ENCODE measurements at regions not wholly inside any gene's neighbourhood (a gene's known extent, or its start where the extent isn't known, plus 50 kb on each side); places are given as distances from the start of the nearest gene placed in this dataset.

- no peak for DNase-seq (ENCODE audit: low spot score)
- H3K27ac Mint-ChIP-seq: no peak overlapping the region
- ATAC-seq: no peak
- H3K27me3 Mint-ChIP-seq (ENCODE audit: low read depth): no peaks in the 10 kb centered on the region
- no peaks in the 10 kb centered on the region for H3K36me3 Mint-ChIP-seq
- POLR2A ChIA-PET: no interaction called here
- H3K9me3 Mint-ChIP-seq: no peaks in the 10 kb centered on the region
- CTCF ChIA-PET: no interaction called here
- TF ChIP-seq CREM (CRISPR knock-in tag; IDR thresholded peaks at IDR 0.05) (no peak), AR (CRISPR knock-in tag; IDR thresholded peaks at IDR 0.05) (no peak), ATF6 (CRISPR knock-in tag; IDR thresholded peaks at IDR 0.05) (no peak), JAZF1 (CRISPR knock-in tag; IDR thresholded peaks at IDR 0.05) (no peak), PRDM15 (CRISPR knock-in tag; IDR thresholded peaks at IDR 0.05) (no peak), SOX15 (CRISPR knock-in tag; IDR thresholded peaks at IDR 0.05) (no peak), ZNF532 (CRISPR knock-in tag; IDR thresholded peaks at IDR 0.05; ENCODE audit: borderline replicate concordance) (no peak), TCF7 (CRISPR knock-in tag; IDR thresholded peaks at IDR 0.05; ENCODE audit: low read depth) (no peak), ZNF232 (CRISPR knock-in tag; IDR thresholded peaks at IDR 0.05) (no peak), NFATC4 (CRISPR knock-in tag; IDR thresholded peaks at IDR 0.05) (no peak), JUN (CRISPR knock-in tag; IDR thresholded peaks at IDR 0.05) (no peak), TP53 (CRISPR knock-in tag; IDR thresholded peaks at IDR 0.05) (no peak), ZNF263 (CRISPR knock-in tag; IDR thresholded peaks at IDR 0.05; ENCODE audit: low read depth) (no peak), MYBL2 (CRISPR knock-in tag; IDR thresholded peaks at IDR 0.05) (no peak), NR2C2 (CRISPR knock-in tag; IDR thresholded peaks at IDR 0.05) (no peak), EMX1 (CRISPR knock-in tag; IDR thresholded peaks at IDR 0.05) (no peak), KAT7 (CRISPR knock-in tag; IDR thresholded peaks at IDR 0.05; ENCODE audit: borderline replicate concordance) (no peak)
- TF ChIP-seq, protein P1, sequence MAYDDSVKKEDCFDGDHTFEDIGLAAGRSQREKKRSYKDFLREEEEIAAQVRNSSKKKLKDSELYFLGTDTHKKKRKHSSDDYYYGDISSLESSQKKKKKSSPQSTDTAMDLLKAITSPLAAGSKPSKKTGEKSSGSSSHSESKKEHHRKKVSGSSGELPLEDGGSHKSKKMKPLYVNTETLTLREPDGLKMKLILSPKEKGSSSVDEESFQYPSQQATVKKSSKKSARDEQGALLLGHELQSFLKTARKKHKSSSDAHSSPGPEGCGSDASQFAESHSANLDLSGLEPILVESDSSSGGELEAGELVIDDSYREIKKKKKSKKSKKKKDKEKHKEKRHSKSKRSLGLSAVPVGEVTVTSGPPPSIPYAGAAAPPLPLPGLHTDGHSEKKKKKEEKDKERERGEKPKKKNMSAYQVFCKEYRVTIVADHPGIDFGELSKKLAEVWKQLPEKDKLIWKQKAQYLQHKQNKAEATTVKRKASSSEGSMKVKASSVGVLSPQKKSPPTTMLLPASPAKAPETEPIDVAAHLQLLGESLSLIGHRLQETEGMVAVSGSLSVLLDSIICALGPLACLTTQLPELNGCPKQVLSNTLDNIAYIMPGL (CRISPR knock-in tag; IDR thresholded peaks at IDR 0.05): no peak
- TF ChIP-seq, protein P2, sequence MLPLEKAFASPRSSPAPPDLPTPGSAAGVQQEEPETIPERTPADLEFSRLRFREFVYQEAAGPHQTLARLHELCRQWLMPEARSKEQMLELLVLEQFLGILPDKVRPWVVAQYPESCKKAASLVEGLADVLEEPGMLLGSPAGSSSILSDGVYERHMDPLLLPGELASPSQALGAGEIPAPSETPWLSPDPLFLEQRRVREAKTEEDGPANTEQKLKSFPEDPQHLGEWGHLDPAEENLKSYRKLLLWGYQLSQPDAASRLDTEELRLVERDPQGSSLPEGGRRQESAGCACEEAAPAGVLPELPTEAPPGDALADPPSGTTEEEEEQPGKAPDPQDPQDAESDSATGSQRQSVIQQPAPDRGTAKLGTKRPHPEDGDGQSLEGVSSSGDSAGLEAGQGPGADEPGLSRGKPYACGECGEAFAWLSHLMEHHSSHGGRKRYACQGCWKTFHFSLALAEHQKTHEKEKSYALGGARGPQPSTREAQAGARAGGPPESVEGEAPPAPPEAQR (CRISPR knock-in tag; IDR thresholded peaks at IDR 0.05): no peak
- no peaks in the 10 kb centered on the region for H3K4me1 Mint-ChIP-seq
- H3K4me3 Mint-ChIP-seq: no peak overlapping the region
Measured at GRCh38 chr7:46853451-46853850, 728.5 kb downstream of the TNS3 start.
